Neuronal stem cell (in vitro differentiated cells): ENCODE measurements at regions not wholly inside any gene's neighbourhood (a gene's known extent, or its start where the extent isn't known, plus 50 kb on each side); places are given as distances from the start of the nearest gene placed in this dataset.

ENCODE experiments used
- DNase-seq: peaks from one replicate; pipeline ENCODE4 v3.0.0-alpha.2; 2013; ENCODE audit warnings: low spot score
- H2AFZ ChIP-seq: one replicate; pipeline ENCODE4 v1.6.1; 2013; ENCODE audit warnings: mild to moderate bottlenecking, low read length, inconsistent platforms
- H2AK5ac ChIP-seq: 2 replicates; pipeline ENCODE4 v1.6.1; 2013; ENCODE audit warnings: low read depth, mild to moderate bottlenecking, inconsistent platforms, low read length, moderate library complexity, mixed read lengths
- H2BK120ac ChIP-seq: 2 replicates; pipeline ENCODE4 v1.6.1; 2013; ENCODE audit warnings: low read depth, mild to moderate bottlenecking, inconsistent platforms, low read length, moderate library complexity, mixed read lengths
- H2BK12ac ChIP-seq: one replicate; pipeline ENCODE4 v1.6.1; 2013; ENCODE audit warnings: low read length, inconsistent platforms
- H2BK15ac ChIP-seq: 2 replicates; pipeline ENCODE4 v1.6.1; 2013; ENCODE audit warnings: mild to moderate bottlenecking, low read length, inconsistent platforms, mixed read lengths
- H2BK5ac ChIP-seq: one replicate; pipeline ENCODE4 v1.6.1; 2013; ENCODE audit warnings: inconsistent platforms, mild to moderate bottlenecking, low read length, moderate library complexity
- H3K14ac ChIP-seq: one replicate; pipeline ENCODE4 v1.6.1; 2013; ENCODE audit warnings: low read length, inconsistent platforms
- H3K18ac ChIP-seq: 2 replicates; pipeline ENCODE4 v1.6.1; 2013; ENCODE audit warnings: low read length, inconsistent platforms
- H3K23ac ChIP-seq: 2 replicates; pipeline ENCODE4 v1.6.1; 2013; ENCODE audit warnings: low read depth, mild to moderate bottlenecking, mixed read lengths, low read length, inconsistent platforms; ENCODE audit not compliant: poor library complexity
- H3K27ac ChIP-seq: replicated peaks from 3 replicates; pipeline ENCODE4 v1.5.1; 2013; ENCODE audit warnings: low read length, inconsistent platforms
- H3K27me3 ChIP-seq, 3 experiments: 2 replicates each; pipeline ENCODE4 v1.6.1; 2013; ENCODE audit warnings: low read length in 3 of 3, mild to moderate bottlenecking in 2 of 3, inconsistent platforms in 1 of 3, low read depth in 1 of 3, mixed read lengths in 1 of 3, moderate library complexity in 1 of 3; ENCODE audit not compliant: control insufficient read depth in 3 of 3, insufficient read depth in 3 of 3
- H3K36me3 ChIP-seq, 2 donors: replicated peaks in 1 of 2; 2 replicates each; pipeline ENCODE4 v1.6.1; 2013; ENCODE audit warnings: low read length in 2 of 2; ENCODE audit not compliant: control insufficient read depth in 2 of 2, insufficient read depth in 2 of 2
- H3K4ac ChIP-seq: 2 replicates; pipeline ENCODE4 v1.6.1; 2013; ENCODE audit warnings: inconsistent platforms, mild to moderate bottlenecking, low read length, moderate library complexity
- H3K4me1 ChIP-seq, 2 donors: 1 replicate in 1 of 2; 2 replicates in 1 of 2; pipeline ENCODE4 v1.6.1; 2013; ENCODE audit warnings: low read length in 2 of 2, low read depth in 1 of 2; ENCODE audit not compliant: control insufficient read depth in 2 of 2, insufficient read depth in 1 of 2
- H3K4me2 ChIP-seq: one replicate; pipeline ENCODE4 v1.6.1; 2013; ENCODE audit warnings: mild to moderate bottlenecking, low read length, inconsistent platforms; ENCODE audit not compliant: insufficient read depth, poor library complexity, severe bottlenecking
- H3K4me3 ChIP-seq, 2 donors: 2 replicates each; pipeline ENCODE4 v1.5.1; 2013; ENCODE audit warnings: low read length in 2 of 2, mild to moderate bottlenecking in 2 of 2, inconsistent platforms in 1 of 2, moderate library complexity in 1 of 2
- H3K79me1 ChIP-seq: one replicate; pipeline ENCODE4 v1.6.1; 2013; ENCODE audit warnings: low read depth, mild to moderate bottlenecking, inconsistent platforms, low read length, moderate library complexity
- H3K9ac ChIP-seq: one replicate; pipeline ENCODE4 v1.6.1; 2013; ENCODE audit warnings: mild to moderate bottlenecking, low read depth, low read length, inconsistent platforms; ENCODE audit not compliant: poor library complexity
- H3K9me3 ChIP-seq, 2 donors: replicated peaks in 1 of 2; 2 replicates each; pipeline versions ENCODE3 to v1.6.1; 2013; ENCODE audit warnings: low read length in 2 of 2, mild to moderate bottlenecking in 2 of 2, inconsistent platforms in 1 of 2, low read depth in 1 of 2, mixed read lengths in 1 of 2, moderate library complexity in 1 of 2; ENCODE audit not compliant: control insufficient read depth in 2 of 2, insufficient read depth in 1 of 2
- H4K8ac ChIP-seq: one replicate; pipeline ENCODE4 v1.6.1; 2013; ENCODE audit warnings: low read depth, mild to moderate bottlenecking, inconsistent platforms, low read length, moderate library complexity
- H4K91ac ChIP-seq: one replicate; pipeline ENCODE4 v1.6.1; 2013; ENCODE audit warnings: low read length, low read depth, mild to moderate bottlenecking, inconsistent platforms; ENCODE audit not compliant: poor library complexity
- WGBS, 2 donors: extraction: QIAGEN DNeasy Blood & Tissue Kit; methylation state at CpG; one replicate each; pipeline ENCODE4 v1.1.7; 2013; ENCODE audit warnings: missing lambda C conversion rate in 2 of 2, mixed read lengths in 1 of 2; ENCODE audit not compliant: insufficient read length in 2 of 2, insufficient replicate concordance in 1 of 2; ENCODE audit errors: extremely low coverage in 2 of 2; 5-methylcytosine and 5-hydroxymethylcytosine counted together

- Histone ChIP-seq H2AK5ac (no peak overlapping the region), H4K91ac (no peak overlapping the region), H3K14ac (no peak overlapping the region), H3K23ac (no peak overlapping the region), H3K9me3 (no peaks in the 10 kb centered on the region), H4K8ac (no peak overlapping the region), H2BK120ac (no peak overlapping the region), H2AFZ (no peak overlapping the region), H3K4me1 (no peaks in the 10 kb centered on the region), H3K27me3 (no peaks in the 10 kb centered on the region), H3K9ac (no peak overlapping the region), H3K79me1 (no peaks in the 10 kb centered on the region), H3K36me3 (no peaks in the 10 kb centered on the region), H2BK15ac (no peak overlapping the region), H3K27ac (no peak overlapping the region), H3K4me2 (no peak overlapping the region), H3K4ac (no peak overlapping the region), H3K18ac (no peak overlapping the region), H3K4me3 (no peak overlapping the region), H2BK5ac (no peak overlapping the region), H2BK12ac (no peak overlapping the region)
- WGBS, 2 donors = no CpG with 5 or more reads among the region's 5 CpGs
- DNase-seq = no peak
These were observed 237.8 kb upstream of the ADGRL3 start for GRCh38 chr4:60962286-60962685.

GRCh38 chr4:60981534-60981933 is 218.6 kb upstream of the ADGRL3 start:
- Histone ChIP-seq H3K4me2 (no peak overlapping the region), H3K18ac (no peak overlapping the region), H3K23ac (no peak overlapping the region), H3K27ac (no peak overlapping the region), H4K8ac (no peak overlapping the region), H3K14ac (no peak overlapping the region), H3K4ac (no peak overlapping the region), H2BK12ac (no peak overlapping the region), H3K36me3 (no peaks in the 10 kb centered on the region), H3K9ac (no peak overlapping the region), H3K79me1 (no peaks in the 10 kb centered on the region), H2BK5ac (no peak overlapping the region), H2AK5ac (no peak overlapping the region), H3K9me3 (peaks cover 0 to 2% of the 10 kb centered on the region in 2 donors), H3K4me3 (no peak overlapping the region), H3K27me3 (no peaks in the 10 kb centered on the region), H2AFZ (no peak overlapping the region), H2BK120ac (no peak overlapping the region), H3K4me1 (no peaks in the 10 kb centered on the region), H2BK15ac (no peak overlapping the region), H4K91ac (no peak overlapping the region)
- no CpG with 5 or more reads among the region's 4 CpGs for WGBS, 2 donors
- no peak for DNase-seq

GRCh38 chr4:60989141-60989540 is 211.0 kb upstream of the ADGRL3 start:
- Histone ChIP-seq H3K79me1 (no peaks in the 10 kb centered on the region), H3K4me1 (no peaks in the 10 kb centered on the region), H3K9me3 (peaks cover 0 to 2% of the 10 kb centered on the region in 2 donors), H4K8ac (no peak overlapping the region), H2AFZ (no peak overlapping the region), H3K27me3 (no peaks in the 10 kb centered on the region), H3K23ac (no peak overlapping the region), H3K14ac (no peak overlapping the region), H3K4me3 (no peak overlapping the region), H2BK5ac (no peak overlapping the region), H3K9ac (no peak overlapping the region), H3K36me3 (no peaks in the 10 kb centered on the region), H4K91ac (no peak overlapping the region), H2BK120ac (no peak overlapping the region), H3K27ac (no peak overlapping the region), H2BK12ac (no peak overlapping the region), H2BK15ac (no peak overlapping the region), H2AK5ac (no peak overlapping the region), H3K4ac (no peak overlapping the region), H3K4me2 (no peak overlapping the region), H3K18ac (no peak overlapping the region)
- no CpG with 5 or more reads among the region's 1 CpG for WGBS, 2 donors
- no peak for DNase-seq

- peak overlapping the region in 1 of 2 donors; percentile 41 for H3K4me3 ChIP-seq
- no peaks in the 10 kb centered on the region for H3K27me3 ChIP-seq
- H3K4me1 ChIP-seq = no peaks in the 10 kb centered on the region
- no peak overlapping the region for H2AK5ac ChIP-seq
- H4K8ac ChIP-seq = no peak overlapping the region
- WGBS, 2 donors = no CpG with 5 or more reads among the region's 3 CpGs
- no peak overlapping the region for H4K91ac ChIP-seq
- no peak overlapping the region for H2BK12ac ChIP-seq
- H3K4me2 ChIP-seq = no peak overlapping the region
- H2BK15ac ChIP-seq = no peak overlapping the region
- no peak overlapping the region for H2BK5ac ChIP-seq
- H2AFZ ChIP-seq = no peak overlapping the region
- H3K27ac ChIP-seq = no peak overlapping the region
- no peak for DNase-seq
- H2BK120ac ChIP-seq = no peak overlapping the region
- H3K14ac ChIP-seq = no peak overlapping the region
- no peaks in the 10 kb centered on the region for H3K9me3 ChIP-seq
- no peak overlapping the region for H3K9ac ChIP-seq
- H3K23ac ChIP-seq = no peak overlapping the region
- H3K18ac ChIP-seq = no peak overlapping the region
- H3K4ac ChIP-seq = no peak overlapping the region
- H3K36me3 ChIP-seq = no peaks in the 10 kb centered on the region
- H3K79me1 ChIP-seq = no peaks in the 10 kb centered on the region
These were observed 208.1 kb upstream of the ADGRL3 start for GRCh38 chr4:60992037-60992436.
